ENCODE measurements at regions not wholly inside any gene's neighbourhood (a gene's known extent, or its start where the extent isn't known, plus 50 kb on each side); places are given as distances from the start of the nearest gene placed in this dataset.

DNA sequence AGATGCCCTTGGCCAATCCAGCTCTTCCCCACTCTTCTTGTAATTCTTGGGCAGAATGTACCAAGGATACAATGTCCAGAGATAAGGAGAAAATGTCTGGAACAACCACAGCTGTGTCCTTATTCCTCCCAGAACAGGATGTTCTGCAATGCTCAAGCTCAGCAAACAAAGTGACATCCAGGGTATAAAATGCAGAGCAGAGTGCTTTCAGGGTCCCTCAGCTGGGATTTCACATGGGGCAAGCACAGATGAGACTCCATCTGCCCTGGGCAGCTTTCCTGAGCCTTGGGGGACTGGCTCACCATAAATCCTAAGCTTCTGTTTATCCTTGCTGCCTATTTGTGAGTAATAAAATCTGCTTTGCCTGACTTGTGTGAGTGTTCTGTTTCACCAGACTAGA lies 127.4 kb downstream of the VAPA start:
- TF ChIP-seq, protein P1, sequence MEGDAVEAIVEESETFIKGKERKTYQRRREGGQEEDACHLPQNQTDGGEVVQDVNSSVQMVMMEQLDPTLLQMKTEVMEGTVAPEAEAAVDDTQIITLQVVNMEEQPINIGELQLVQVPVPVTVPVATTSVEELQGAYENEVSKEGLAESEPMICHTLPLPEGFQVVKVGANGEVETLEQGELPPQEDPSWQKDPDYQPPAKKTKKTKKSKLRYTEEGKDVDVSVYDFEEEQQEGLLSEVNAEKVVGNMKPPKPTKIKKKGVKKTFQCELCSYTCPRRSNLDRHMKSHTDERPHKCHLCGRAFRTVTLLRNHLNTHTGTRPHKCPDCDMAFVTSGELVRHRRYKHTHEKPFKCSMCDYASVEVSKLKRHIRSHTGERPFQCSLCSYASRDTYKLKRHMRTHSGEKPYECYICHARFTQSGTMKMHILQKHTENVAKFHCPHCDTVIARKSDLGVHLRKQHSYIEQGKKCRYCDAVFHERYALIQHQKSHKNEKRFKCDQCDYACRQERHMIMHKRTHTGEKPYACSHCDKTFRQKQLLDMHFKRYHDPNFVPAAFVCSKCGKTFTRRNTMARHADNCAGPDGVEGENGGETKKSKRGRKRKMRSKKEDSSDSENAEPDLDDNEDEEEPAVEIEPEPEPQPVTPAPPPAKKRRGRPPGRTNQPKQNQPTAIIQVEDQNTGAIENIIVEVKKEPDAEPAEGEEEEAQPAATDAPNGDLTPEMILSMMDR (IDR thresholded peaks at IDR 0.05; ENCODE audit: insufficient read depth, low read depth, low read length) = no peak
- no peak for TF ChIP-seq EZH2 (IDR thresholded peaks at IDR 0.05; ENCODE audit: insufficient read depth, low read length)

Measured in astrocyte (in vitro differentiated cells and primary cell).